HG02938 (cell line): ENCODE measurements at regions not wholly inside any gene's neighbourhood (a gene's known extent, or its start where the extent isn't known, plus 50 kb on each side); places are given as distances from the start of the nearest gene placed in this dataset.

ENCODE experiments used
- ATAC-seq: cut with Tn5 transposase; IDR thresholded peaks from one replicate; pipeline ENCODE4 v1.9.1; 2021; ENCODE audit warnings: mild to moderate bottlenecking, moderate library complexity; ENCODE audit not compliant: unreplicated experiment

- ATAC-seq, result no peak
Observed at GRCh38 chr14:97180304-97181200, 383.4 kb downstream of the VRK1 start.

DNA sequence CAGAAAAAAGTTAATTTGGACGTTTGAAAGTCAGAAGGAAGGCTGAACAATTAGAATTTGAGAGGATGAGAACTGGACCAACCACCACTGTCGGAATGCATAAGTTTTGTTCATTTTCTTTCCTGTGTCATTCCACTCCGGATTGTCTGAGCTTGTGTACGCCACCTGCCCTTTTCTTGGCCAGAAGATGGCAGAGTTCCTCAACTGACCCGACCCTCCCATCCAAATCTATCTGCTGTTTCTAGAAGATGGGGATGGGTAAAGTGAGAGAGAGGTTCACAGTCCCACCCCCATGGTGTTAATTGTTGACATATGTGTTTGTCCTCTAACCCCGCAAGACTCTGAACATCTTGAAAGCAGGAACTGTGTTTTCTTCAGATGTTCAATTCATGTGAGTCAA is 388.0 kb downstream of the VRK1 start:
- no peak for ATAC-seq

DNA sequence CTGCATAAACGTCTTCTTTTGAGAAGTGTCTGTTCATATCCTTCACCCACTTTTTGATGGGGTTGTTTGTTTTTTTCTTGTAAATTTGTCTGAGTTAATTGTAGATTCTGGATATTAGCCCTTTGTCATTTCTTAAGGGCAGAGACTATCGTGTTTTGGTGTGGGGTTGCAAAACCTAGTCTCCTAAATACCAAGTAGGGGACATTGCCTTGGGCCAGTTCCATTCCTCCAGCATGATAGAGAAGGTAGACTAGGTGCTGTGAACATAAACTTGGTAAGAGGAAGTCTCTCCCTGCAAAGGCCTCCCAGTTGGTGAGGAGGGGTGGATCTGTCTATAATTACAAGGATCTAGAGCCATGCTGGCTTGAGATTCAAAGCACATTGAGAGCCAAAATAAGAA is 390.7 kb downstream of the VRK1 start:
- ATAC-seq, result no peak

DNA sequence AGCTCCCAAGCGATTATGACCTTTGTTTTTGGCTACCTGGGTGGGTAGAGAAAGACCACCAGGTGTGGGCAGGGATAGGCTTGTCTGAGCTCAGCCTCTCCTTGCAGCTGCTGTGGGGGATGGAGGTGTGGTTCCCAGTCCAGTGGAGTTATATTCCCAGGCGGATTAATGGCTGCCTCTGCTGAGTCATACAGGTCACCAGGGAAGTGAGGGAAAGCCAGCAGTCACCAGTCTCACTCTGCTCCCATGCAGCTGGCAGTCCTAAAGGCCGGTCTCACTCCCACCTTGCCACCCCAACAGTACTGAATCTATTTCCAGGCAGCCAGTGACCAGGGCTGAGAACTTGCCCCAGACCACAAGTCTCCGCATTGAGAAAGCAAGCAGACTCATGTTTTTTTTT is 399.2 kb downstream of the VRK1 start:
- no peak for ATAC-seq

GRCh38 chr14:97198813-97199212 is 401.6 kb downstream of the VRK1 start:
- no peak for ATAC-seq

- no peak for ATAC-seq
Observed at GRCh38 chr14:97200245-97200644, 403.1 kb downstream of the VRK1 start.

GRCh38 chr14:97206916-97207315 is 409.7 kb downstream of the VRK1 start:
- ATAC-seq, result no peak

DNA sequence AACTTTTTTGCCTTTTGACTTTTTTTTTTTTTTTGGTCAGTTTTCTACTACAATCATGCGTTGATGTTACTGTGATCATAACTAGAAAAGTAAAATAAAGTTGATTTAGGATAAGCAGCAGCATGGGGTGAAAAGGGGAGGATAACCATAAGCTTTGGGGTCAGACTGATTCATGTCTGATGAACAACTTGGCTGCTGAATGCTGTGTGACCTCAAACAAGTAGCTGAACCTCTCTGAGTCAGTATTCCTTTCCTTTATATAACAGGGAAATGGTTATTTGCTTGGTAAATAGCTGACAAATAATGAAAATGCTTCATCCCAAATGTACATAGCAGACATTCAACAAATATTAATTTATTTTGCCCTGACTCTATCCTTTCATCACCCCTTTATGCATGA is 413.0 kb downstream of the VRK1 start:
- ATAC-seq, result no peak

DNA sequence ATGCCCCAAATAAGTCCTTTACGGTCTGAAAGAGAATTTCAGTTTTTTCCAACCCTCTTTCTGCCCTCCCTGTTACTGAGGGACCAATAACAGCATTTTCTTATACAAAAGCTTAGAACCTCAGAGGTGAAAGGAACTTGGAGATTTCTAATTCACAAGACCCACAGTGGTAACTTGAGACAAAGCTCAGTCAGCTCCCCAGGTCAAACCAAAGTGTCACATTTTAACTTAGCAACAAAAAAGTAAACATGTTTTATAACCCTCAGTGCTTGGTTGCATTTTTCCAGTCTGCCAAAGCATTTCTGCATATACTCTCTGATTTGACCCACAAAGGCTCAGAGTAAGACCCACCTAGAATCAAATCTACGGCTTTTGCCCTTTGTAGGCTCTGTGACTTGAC is 415.2 kb downstream of the VRK1 start:
- no peak for ATAC-seq

GRCh38 chr14:97213720-97214119 is 416.5 kb downstream of the VRK1 start:
- ATAC-seq, result no peak

- ATAC-seq, result no peak
Observed at GRCh38 chr14:97215263-97215969, 418.2 kb downstream of the VRK1 start.

DNA sequence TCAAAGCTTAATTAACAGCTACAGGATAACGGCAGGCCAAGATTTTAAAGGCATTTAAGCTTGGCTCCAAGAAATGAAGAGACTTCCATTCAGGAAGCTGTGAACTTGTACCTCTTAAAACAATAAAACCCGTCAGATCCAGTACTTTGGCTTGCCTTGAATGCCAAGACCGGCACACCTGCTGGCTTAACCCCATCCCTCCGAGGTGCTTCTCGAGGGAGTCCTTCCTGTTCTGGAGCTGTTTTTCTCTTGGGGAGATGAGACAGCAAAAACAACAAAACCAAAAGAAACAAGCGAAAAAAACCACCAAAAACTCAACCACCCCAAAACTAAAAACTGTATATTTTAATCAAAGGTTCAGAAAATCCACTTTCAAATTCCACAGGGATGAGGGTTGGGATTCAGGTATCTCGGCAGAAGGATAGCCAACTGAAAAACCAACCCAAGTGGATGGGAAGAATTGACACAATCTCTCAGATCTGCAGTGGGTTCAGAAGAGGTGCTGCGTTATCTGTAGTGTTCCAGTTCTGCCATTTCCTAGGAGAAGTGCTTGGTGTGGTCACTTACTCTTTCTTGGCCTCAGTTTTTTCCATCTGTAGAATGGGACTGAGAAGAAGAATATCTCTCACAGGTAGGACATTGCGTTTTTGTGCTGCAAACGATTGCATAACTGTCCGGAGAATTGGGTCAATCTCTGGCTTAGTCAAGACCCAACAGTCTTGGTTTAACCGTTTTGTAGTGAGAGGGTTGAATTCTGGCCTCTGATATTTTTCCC is 420.1 kb downstream of the VRK1 start:
- no peak for ATAC-seq

- no peak for ATAC-seq
Observed at GRCh38 chr14:97218274-97218673, 421.1 kb downstream of the VRK1 start.

- no peak for ATAC-seq
Observed at GRCh38 chr14:97218691-97219430, 421.7 kb downstream of the VRK1 start.

DNA sequence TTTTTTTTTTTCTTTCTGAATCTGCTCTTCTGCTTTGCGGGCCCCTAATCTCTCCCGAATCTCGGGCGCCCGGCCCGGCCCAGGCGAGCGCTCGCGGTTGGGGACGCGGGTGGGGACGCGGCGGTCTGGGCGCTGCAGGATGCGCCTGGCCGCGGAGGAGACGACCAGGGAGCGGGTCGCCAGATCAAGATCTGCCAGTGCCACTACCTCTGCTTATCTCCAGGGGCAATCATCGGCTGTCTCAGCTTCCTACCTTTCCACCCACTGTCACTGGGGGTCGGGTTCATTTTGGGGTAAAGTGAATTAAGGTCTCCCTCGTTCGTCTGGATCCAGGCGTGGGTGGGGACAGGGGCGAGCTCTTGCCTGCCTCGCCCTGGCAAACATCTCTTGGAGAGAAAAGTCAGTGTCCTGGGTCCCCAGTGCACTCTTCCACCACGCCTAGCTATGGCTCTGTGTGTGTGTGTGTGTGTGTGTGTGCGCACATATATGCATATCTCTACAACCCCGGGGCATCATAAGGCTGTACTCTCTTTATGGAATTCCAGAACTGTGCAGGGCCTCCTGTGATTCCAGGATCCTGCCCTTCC is 422.3 kb downstream of the VRK1 start:
- no peak for ATAC-seq

DNA sequence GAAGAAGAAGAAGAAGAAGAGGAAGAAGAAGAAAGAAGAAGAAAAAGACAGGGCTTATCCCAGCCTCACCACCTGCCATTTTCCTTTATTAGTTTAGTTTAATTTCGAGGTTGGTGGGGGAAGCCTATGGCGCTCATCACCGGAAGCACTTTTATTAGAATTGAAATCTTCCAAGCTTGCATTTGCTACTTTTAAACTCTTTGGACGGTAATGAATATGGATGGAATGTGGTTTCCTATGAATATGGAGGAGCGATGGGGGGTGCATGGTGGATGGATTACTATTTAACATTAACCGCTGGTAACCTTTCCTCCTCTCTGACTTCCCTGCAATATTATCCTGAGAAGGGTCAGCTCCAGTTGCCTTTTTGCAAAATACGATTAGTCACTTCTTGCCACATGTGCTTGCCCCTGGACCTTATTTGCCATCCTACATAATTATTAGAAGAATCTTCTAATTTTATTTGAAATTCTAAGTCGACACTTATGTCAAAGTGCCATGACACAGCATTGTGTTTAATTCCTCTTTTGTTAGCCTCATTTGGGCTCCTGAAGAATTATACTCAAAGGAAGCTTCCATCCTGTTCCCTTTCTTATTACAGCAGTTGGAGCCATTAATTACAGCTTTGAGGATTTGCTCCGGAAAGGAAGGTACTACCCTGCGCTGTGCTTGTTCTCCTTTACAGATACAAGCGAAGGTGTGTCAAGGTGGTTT is 424.5 kb downstream of the VRK1 start:
- no peak for ATAC-seq

- ATAC-seq, result no peak
Observed at GRCh38 chr14:97224016-97224415, 426.8 kb downstream of the VRK1 start.

- ATAC-seq, result no peak
Observed at GRCh38 chr14:97230051-97230450, 432.9 kb downstream of the VRK1 start.

DNA sequence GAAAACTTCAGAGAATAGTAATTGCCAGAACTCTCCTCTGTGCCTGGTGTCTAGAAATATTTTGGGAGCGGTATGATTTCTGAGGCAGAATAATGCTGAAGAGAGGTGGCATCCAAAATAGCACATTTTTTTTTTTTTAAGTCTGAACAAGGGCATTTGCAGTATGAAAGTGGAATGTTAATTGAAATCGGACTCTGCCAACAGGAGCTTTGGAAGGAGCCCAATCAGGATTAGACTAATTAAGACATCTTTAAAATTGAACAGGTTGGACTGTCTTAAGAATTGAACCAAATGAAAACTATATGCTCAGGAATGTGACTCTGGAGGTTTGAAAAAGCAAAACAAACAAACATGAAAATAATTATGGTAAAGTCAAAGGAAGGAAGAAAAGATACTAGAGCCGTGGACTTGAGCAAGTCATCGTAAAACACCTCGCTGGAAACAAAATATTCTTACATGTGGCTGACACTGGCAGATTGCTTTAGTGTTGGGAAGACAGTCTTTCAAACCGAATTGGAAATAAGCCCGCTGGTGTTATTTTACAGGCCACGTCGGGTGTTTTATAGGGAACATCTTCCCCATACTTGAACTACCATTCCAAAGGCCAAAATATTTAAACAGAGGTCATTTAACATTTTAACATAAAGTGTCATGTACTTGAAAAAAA is 436.3 kb downstream of the VRK1 start:
- no peak for ATAC-seq
